HG02938 (cell line): ENCODE measurements at regions not wholly inside any gene's neighbourhood (a gene's known extent, or its start where the extent isn't known, plus 50 kb on each side); places are given as distances from the start of the nearest gene placed in this dataset.

ENCODE experiments used
- ATAC-seq: cut with Tn5 transposase; IDR thresholded peaks from one replicate; pipeline ENCODE4 v1.9.1; 2021; ENCODE audit warnings: mild to moderate bottlenecking, moderate library complexity; ENCODE audit not compliant: unreplicated experiment

GRCh38 chr6:103255132-103255531, 1604.6 kb downstream of the HACE1 start:
- no peak for ATAC-seq

GRCh38 chr6:103236923-103237322, 1622.8 kb downstream of the HACE1 start:
- no peak for ATAC-seq

- ATAC-seq = no peak
Observed at GRCh38 chr6:103231181-103231580, 1628.5 kb downstream of the HACE1 start.

DNA sequence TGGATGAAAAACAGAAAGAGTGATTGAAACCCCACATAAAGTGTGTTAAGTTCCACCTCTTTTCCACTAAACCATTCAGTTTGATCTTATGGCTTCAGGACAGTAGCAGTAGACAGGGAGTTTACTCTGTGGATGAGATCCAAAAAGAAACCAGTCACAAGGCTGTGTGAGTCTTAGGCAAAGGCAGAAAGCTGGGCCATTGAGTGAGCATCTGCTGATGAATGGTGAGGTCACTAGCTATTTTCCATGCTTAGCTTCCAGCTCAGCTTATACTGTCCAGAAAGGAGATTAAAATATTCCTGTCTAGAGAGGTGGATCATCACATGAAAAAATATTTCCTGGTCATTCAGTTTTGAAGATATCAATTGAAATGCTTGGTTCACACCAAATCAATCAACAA, 1643.9 kb downstream of the HACE1 start:
- no peak for ATAC-seq

DNA sequence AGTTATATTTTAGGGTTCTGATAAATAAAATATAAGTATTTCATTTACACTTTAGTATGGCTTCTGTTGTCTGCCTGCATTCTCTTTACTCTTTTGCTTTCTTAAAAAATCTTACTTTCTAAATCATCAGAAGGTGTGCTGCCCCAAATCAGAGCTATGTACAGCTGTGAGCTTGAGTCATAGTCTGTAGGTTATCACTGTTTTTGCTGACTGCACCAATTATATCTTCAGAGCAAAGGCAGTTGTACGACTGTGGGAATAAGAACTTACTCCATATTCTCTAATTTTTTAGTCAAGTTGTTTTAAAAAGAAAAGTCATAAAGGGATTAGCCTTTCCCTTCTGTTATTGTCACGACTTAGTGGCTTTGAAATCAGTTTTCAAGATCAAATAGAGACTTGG, 1649.0 kb downstream of the HACE1 start:
- ATAC-seq = no peak

DNA sequence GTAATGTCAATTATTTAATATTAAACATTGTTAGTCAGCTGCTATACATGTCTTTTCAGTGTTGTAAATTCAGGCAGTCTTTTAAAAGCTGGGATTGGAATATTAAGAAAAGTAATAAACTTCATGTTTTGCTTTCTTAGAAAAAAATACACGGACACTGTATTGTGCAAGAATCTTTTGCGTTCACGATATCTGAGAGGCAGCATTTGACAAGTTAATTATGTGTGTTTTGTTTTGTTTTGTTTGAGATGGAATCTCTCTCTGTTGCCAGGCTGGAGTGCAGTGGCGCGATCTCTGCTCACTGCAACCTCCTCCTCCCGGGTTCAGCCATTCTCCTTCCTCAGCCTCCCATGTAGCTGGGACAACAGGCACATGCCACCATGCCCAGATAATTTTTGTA, 1661.3 kb downstream of the HACE1 start:
- no peak for ATAC-seq

DNA sequence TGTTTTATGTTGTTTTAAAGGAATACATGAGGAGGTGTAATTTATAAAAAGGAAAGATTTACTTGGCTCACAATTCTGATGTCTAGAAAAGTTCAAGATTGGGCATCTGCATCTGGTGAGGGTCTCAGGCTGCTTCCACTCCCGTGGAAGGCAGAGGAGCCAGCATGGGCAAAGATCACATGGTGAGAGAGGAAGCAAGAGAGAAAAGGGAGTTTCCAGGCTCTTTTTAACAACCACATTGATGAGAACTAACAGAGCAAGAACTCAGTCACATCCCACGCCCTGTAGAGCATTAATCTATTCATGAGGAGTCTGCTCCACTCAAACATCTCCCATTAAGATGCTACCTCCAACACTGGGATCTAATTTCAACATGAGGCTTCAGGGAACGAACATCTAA, 1666.3 kb downstream of the HACE1 start:
- no peak for ATAC-seq

DNA sequence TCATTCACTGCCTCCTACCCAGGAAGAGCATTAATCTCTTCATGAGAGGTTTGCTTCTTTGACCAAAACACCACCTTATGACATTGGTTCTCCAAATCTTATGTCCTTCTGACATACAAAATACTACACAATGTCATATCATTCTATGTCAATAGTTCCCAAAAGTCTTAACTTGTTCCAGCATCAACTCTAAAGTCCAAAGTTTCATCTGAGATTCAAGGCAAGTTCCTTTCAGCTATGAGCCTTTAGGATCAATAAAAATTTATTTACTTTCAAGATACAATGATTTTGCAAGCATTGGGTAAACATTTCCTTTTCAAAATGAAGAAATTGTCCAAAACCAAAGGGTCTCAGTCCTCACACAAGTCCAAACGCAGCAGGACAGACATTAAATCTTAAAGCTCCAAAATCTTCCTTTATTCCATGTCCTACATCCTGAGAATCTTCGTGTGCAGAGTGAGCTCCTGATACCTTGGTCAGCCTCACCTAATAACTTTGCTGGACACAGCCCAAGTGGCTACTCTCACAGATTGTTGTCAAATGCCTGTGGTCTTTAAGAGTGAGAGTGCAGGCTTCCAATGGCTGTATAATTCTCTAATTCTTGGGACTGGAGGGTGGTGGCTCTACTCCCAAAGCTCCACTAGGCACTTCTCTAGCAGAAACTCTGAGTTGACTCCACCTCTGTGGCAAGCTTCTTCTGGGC, 1668.2 kb downstream of the HACE1 start:
- no peak for ATAC-seq

- ATAC-seq = no peak
Observed at GRCh38 chr6:103184776-103185175, 1674.9 kb downstream of the HACE1 start.

DNA sequence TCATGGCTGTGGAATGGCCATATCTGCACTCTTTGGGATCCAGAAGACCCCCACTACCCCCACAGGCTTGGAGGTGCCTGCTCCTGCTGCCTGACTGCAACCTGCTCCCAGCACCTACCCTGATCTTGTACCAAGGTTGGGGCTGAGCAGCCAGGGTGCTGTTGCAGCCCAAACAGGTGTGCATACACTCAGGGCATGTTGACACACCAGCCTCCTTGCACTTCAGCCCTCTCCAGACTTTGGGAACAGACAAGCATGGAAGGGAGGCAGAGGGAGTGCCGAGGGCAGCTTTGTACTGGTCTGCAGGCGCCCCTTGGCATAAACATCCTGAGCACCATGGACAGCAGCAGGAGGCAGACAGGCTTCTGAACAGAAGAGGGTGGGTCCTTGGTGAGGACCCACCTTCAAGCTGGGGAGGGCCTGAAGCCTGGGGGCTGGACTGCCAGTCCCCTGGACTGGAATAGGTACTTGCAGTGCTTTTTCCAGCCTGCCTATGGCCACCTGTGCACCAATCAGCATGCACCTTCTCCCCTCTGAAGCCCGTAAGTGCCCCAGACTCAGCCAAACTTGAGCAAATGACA, 1675.8 kb downstream of the HACE1 start:
- no peak for ATAC-seq

GRCh38 chr6:103178193-103178592, 1681.5 kb downstream of the HACE1 start:
- ATAC-seq = no peak

DNA sequence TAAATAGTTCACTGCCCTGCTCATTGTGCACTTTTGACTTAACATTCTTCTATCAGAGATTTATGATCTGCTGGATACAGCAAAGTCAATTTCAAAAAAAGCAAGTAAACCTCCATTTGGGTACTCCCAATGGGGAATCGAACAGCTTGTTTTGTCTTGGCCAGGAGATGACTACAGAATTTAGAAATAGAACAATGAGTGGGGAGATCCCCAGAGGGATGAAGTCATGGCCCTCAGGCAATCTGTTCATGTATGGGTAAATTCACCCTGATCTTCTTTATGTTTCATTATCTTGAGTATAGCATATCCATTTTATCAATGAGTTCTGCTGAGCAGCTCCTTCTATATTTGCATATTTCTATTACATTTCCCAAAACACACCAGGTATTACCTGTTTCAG, 1681.9 kb downstream of the HACE1 start:
- no peak for ATAC-seq

GRCh38 chr6:103175056-103175455, 1684.7 kb downstream of the HACE1 start:
- ATAC-seq = no peak

GRCh38 chr6:103167345-103168071, 1692.2 kb downstream of the HACE1 start:
- no peak for ATAC-seq

DNA sequence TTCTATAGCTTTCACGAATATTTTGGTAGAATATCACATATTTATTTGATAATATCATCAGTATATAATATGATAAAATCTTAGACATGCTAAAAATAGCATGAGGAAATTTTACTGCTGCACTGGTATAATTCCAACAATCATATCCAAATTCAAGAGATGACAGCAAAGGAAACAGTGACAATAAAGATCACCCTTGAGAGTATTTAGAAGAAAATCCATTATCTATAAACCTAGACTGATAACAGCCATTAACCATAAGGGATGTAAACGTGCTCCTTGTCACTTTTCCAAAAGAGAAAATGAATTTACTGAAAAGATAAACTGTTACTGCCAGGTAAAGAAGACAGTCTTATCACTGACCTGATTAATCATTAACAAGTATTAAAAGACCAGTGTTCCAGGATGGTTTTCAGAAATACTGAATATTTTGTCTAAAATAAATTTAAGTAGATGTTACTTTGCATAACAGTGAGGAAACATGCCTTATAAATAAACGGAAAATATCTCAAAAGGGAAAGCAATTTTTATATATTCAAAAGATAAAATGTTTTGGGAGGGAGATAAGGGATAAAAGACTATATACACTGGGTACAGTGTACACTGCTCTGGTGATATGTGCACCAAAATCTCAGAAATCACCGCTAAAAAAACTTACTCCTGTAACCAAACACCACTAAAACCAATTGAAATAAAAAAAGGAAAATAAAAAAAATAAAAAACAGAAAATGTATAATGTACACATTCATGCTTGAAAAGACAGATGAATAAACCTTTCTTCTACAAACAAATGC, 1704.7 kb downstream of the HACE1 start:
- ATAC-seq = no peak

DNA sequence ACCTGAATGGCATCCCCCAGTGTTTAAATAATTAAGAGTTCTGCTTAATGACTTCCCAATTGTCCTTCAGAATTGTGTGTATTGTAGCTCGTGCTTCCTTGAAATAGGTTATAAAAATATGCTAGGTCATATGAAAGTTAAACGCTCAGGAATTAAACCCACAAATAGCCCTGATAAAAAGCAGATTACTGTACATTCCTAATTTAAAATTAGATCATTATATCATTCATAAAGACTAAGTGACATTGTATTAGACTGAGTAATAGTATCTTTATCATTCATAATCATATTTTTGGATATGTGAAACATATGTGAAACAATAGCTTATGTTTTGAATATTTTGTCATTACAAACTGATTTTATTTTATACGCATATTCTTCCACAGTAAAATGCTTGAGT, 1706.7 kb downstream of the HACE1 start:
- ATAC-seq = no peak

DNA sequence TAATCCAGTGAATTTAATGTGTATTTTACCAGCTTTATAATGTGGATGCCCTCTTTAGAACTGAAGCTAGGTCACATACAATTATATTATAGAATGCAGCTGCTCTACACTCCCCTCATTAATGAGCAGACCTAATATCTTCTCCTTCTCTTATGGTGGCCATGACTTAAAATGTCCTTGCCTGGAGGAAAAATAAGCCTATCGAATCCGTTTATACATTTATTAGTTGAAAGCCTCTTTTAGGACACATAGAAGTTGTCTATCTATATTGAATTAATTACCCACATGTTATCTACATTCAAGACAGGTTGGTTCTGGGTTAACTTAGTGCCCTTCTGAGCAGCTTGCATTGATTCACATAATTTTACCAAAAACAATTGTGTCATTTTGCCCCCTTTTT, 1716.8 kb downstream of the HACE1 start:
- ATAC-seq = no peak

GRCh38 chr6:103140308-103141027, 1719.3 kb downstream of the HACE1 start:
- no peak for ATAC-seq

- ATAC-seq = no peak
Observed at GRCh38 chr6:103139377-103139776, 1720.3 kb downstream of the HACE1 start.

- no peak for ATAC-seq
Observed at GRCh38 chr6:103124471-103124870, 1731.0 kb downstream of the GRIK2 start.
